Astrocyte (in vitro differentiated cells and primary cell): ENCODE measurements at regions not wholly inside any gene's neighbourhood (a gene's known extent, or its start where the extent isn't known, plus 50 kb on each side); places are given as distances from the start of the nearest gene placed in this dataset.
"Not testable (repeated sequence)": the region's sequence is repeated elsewhere in the genome, so short reads cannot be mapped to it uniquely, and the experiment has no call there.

Experiments used
- CTCF ChIP-seq: IDR thresholded peaks from 2 replicates; pipeline ENCODE4 v1.5.1; 2011; ENCODE audit warnings: low read depth, mild to moderate bottlenecking, inconsistent platforms, low read length, moderate library complexity; ENCODE audit not compliant: insufficient read depth
- EZH2 ChIP-seq: IDR thresholded peaks from 2 replicates; pipeline ENCODE4 v1.6.1; 2012; ENCODE audit warnings: mild to moderate bottlenecking, low read length, inconsistent platforms; ENCODE audit not compliant: insufficient read depth

- TF ChIP-seq EZH2: not testable (repeated sequence)
- peak; percentile 37 for TF ChIP-seq CTCF
Measured at GRCh38 chr6:92644104-92644791, 775.1 kb downstream of the EPHA7 start.
